ENCODE measurements at regions not wholly inside any gene's neighbourhood (a gene's known extent, or its start where the extent isn't known, plus 50 kb on each side); places are given as distances from the start of the nearest gene placed in this dataset.

GRCh38 chr20:11188843-11189603 lies 515.2 kb upstream of the JAG1 start:
- no peak for DNase-seq

- no peak for DNase-seq
These were observed 516.9 kb upstream of the JAG1 start for GRCh38 chr20:11190741-11191140.

- no peak for DNase-seq
These were observed 518.3 kb upstream of the JAG1 start for GRCh38 chr20:11192106-11192505.

- DNase-seq, result no peak
These were observed 519.4 kb upstream of the JAG1 start for GRCh38 chr20:11193241-11193640.

- no peak for DNase-seq
These were observed 521.4 kb upstream of the JAG1 start for GRCh38 chr20:11195169-11195568.

- DNase-seq, result no peak
These were observed 522.2 kb upstream of the JAG1 start for GRCh38 chr20:11195899-11196558.

- DNase-seq, result no peak
These were observed 524.1 kb upstream of the JAG1 start for GRCh38 chr20:11197851-11198250.

- no peak for DNase-seq
These were observed 526.6 kb upstream of the JAG1 start for GRCh38 chr20:11200423-11200822.

- DNase-seq, result peak; percentile 44
These were observed 531.3 kb upstream of the JAG1 start for GRCh38 chr20:11204926-11205768.

GRCh38 chr20:11205769-11206362 lies 532.1 kb upstream of the JAG1 start:
- DNase-seq, result no peak

GRCh38 chr20:11207749-11208502 lies 534.1 kb upstream of the JAG1 start:
- no peak for DNase-seq

- no peak for DNase-seq
These were observed 536.8 kb upstream of the JAG1 start for GRCh38 chr20:11210611-11211010.

GRCh38 chr20:11212272-11212671 lies 538.5 kb upstream of the JAG1 start:
- DNase-seq, result no peak

GRCh38 chr20:11212902-11213301 lies 539.1 kb upstream of the JAG1 start:
- no peak for DNase-seq

GRCh38 chr20:11214256-11214840 lies 540.5 kb upstream of the JAG1 start:
- no peak for DNase-seq

GRCh38 chr20:11216451-11217314 lies 542.9 kb upstream of the JAG1 start:
- no peak for DNase-seq

GRCh38 chr20:11217326-11218172 lies 543.8 kb upstream of the JAG1 start:
- no peak for DNase-seq

GRCh38 chr20:11218173-11218680 lies 544.4 kb upstream of the JAG1 start:
- DNase-seq, result no peak

- no peak for DNase-seq
These were observed 545.4 kb upstream of the JAG1 start for GRCh38 chr20:11219192-11219591.

GRCh38 chr20:11221046-11221445 lies 547.2 kb upstream of the JAG1 start:
- no peak for DNase-seq

Measured in retina (tissue), 1 donor.